SK-N-MC (cell line): ENCODE measurements at regions not wholly inside any gene's neighbourhood (a gene's known extent, or its start where the extent isn't known, plus 50 kb on each side); places are given as distances from the start of the nearest gene placed in this dataset.

Experiments
- EZH2 ChIP-seq: fragments of 200-600 bp; sonication (generic); IDR thresholded peaks from one replicate; pipeline ENCODE4 v1.6.1; 2017; ENCODE audit warnings: antibody characterized with exemption
- FOXP2 ChIP-seq: optimal IDR thresholded peaks from 2 replicates; pipeline ENCODE3; 2011; ENCODE audit warnings: mild to moderate bottlenecking, moderate library complexity; ENCODE audit not compliant: insufficient read depth; ENCODE audit errors: extremely low read length, control extremely low read depth
- POLR2AphosphoS5 ChIP-seq: IDR thresholded peaks from 2 replicates; pipeline ENCODE4 v1.6.1; 2012; ENCODE audit warnings: mild to moderate bottlenecking, low read depth, low read length, borderline replicate concordance

GRCh38 chr4:24150034-24150433, 260.2 kb upstream of the PPARGC1A start:
- no peak for TF ChIP-seq POLR2AphosphoS5
- TF ChIP-seq EZH2, result no peak
- no peak for TF ChIP-seq FOXP2
